Lower leg skin (tissue), 3 donors: ENCODE measurements at regions not wholly inside any gene's neighbourhood (a gene's known extent, or its start where the extent isn't known, plus 50 kb on each side); places are given as distances from the start of the nearest gene placed in this dataset.
"Not testable (repeated sequence)": the region's sequence is repeated elsewhere in the genome, so short reads cannot be mapped to it uniquely, and the experiment has no call there.

Source experiments
- CTCF ChIP-seq, 3 donors: fragments of 450-650 bp; IDR thresholded peaks; one replicate each; pipeline ENCODE4 v1.5.1; 2016; ENCODE audit warnings: antibody characterized with exemption in 3 of 3, mild to moderate bottlenecking in 3 of 3, moderate library complexity in 2 of 3
- POLR2A ChIP-seq, 2 donors: fragments of 450-650 bp; IDR thresholded peaks; one replicate each; pipeline ENCODE4 v1.6.1; 2016 to 2017; ENCODE audit warnings: antibody characterized with exemption in 2 of 2, mild to moderate bottlenecking in 1 of 2, moderate library complexity in 1 of 2

GRCh38 chr3:110507570-110507969 is 564.0 kb upstream of the NECTIN3 start:
- TF ChIP-seq CTCF, POLR2A (IDR thresholded peaks at IDR 0.05): not testable (repeated sequence)
